Right renal pelvis (tissue), 4 donors: ENCODE measurements at regions not wholly inside any gene's neighbourhood (a gene's known extent, or its start where the extent isn't known, plus 50 kb on each side); places are given as distances from the start of the nearest gene placed in this dataset.

ENCODE experiments used
- DNase-seq, 4 donors: peaks; one replicate each; pipeline ENCODE4 v3.0.0-alpha.2; 2013; ENCODE audit warnings: low read depth in 4 of 4, low spot score in 3 of 4, missing footprints in 1 of 4

DNA sequence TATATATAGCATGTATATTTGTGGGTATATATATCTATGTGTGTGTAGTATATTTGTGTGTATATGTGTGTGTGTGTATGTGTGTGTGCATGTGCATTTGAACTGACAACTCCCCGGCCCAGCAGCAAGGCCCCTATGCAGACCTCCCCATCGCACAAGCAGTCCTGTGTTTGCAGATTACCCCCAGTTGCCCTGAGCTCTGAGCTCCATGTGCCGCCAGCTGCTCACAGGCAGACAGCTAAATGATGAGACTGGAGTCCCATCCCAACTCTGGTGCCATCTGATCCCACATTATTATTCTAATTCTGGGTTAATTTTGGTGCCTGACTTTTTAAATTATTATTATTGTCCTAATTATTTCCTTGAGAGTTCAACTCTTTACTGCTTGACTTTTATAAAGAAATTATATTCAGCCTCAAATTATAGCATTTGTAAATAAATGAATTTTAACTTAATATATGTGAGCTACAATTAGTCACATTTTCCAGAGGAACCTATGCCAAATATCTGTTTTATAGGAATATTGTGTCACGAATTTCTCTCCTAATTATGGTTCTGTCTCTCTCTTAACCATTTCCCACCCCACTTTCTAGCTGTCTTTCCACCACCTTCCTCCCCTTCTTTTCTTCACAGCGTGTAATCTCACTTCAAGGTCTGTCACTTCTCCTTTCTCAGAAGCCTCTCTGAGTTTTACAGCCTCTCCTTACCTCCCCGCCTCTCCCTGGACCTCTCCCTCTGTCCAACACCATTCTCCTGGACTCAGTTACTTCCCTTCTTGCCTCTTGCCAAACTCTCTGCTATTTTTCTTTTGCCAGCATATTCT is 90.6 kb upstream of the SYNDIG1 start:
- DNase-seq: no peak

DNA sequence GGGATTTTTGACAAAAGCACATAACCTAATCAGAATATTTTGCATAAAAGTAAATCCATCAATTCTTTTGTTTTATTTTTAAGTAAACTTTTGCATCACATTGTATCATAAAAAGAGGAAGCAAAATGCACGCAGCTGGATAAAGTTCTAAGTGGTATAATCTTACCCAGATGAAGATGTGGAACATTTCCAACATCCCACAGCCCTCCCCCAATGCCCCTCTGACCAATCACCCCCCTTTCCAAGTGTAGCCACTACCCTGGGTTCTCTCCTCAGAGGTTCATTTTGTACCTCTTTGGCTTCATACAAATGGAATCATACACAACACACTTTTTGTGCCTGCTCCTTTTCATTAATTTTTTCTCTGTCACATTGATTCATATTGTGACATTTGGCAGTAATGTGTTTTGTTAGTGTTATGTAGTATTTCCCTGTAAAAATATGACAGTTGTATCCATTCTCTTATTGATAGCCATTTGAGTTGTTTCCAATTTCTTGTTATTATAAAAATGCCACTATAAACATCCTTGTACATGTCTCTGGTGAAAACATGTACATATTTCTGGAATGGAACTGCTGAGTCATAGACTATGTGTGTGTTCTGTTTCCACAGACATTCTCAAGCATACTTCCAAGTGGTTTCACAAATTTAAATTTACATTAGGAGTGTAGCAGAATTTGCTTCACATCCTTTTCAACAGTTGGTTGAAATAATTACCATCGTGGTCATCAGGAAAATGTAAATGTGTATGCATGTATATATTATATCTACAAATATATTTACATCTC is 92.9 kb upstream of the SYNDIG1 start:
- no peak for DNase-seq

DNA sequence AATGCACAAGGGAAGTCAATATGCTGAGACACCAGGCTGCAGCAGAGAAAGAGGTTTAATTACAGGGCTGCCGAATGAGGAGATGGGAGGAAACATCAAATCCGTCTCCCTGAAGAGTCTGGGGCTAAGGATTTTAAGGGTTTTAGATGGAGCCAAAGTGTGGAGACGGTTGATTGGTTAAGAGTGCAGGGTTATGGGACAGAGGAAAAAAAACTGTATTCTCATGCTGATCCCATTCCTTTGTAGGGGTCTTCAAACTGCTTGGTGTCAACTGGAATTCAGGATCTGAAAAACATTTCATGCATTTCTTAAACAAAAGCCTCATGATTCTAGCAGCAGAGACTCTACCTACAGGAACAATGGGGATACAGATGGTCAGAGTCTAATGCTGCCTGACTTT is 96.1 kb upstream of the SYNDIG1 start:
- DNase-seq: no peak

DNA sequence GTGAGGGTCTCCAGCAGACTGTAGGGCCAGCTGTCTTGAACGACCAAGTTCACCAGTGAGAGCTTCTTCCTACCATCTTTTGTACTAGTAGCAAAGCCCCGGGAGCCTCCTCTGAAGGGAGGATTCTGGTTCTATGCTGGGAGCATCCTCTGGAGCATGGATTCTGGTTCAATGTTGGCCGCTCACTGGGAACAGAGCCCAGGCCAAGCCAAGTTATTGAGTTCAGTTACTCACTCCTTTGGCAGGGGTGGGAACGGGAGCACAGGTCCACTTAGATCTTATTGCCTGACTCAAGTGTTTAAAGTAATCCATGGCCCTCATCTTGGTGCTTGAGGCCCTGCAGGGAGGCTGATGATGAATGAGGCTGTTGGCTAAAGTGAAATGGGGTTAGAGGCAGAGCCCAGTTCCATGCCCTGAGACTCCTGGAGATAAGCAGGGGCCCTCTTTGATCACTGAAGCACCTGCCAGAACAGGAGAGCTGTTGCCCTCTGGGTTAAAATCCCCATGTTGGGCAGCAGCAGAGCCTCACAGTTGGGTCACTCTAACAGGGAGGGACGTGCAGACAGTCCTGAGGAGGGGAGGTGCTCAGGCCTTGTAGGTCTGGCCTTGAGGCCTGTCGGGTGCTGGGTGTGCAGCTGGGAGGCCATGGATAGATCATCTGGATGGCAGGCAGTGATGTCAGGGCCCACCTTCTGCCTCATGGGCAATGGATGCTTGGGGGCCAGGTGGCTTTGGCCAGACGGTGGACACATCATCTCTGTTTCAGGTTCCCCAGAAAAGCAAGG is 98.3 kb upstream of the SYNDIG1 start:
- no peak for DNase-seq

DNA sequence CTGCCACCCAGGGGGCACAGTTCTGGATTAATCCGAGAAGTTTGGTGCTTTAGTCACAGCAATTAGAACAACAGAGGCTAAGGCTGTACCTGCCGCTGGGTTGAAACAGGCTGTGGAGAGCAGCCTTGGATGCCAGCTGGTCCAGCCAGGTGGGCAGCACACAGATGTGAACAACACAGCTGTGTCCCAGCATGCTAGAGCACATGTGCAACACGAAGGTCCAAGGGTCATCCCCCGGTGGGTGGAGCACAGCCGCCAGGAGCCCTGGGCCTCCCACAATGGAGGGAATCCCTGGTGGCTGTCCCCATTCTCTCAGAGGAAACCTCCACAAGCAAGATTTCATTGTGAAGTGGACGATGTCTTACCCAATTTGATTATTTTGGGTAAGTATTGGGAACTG is 99.2 kb upstream of the SYNDIG1 start:
- no peak for DNase-seq

DNA sequence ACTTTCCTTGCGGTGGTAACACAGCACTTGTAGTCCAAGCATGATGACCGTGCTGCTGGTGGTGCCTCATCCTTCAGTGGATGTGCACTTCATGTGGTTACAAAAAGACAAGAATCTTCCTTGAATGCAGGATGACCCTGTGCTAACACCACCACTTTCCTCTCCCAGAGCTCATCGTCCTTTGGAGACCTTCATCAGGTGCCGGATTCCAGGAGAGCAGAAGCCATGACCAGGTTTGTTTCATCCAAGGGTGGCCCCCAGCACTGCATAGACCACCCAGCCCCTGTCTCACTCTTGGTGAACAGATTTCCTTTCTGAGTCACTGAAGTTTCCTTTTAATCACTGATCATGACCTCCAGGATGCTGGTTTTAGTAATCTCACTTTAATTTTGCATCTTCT is 101.2 kb upstream of the SYNDIG1 start:
- DNase-seq: no peak

DNA sequence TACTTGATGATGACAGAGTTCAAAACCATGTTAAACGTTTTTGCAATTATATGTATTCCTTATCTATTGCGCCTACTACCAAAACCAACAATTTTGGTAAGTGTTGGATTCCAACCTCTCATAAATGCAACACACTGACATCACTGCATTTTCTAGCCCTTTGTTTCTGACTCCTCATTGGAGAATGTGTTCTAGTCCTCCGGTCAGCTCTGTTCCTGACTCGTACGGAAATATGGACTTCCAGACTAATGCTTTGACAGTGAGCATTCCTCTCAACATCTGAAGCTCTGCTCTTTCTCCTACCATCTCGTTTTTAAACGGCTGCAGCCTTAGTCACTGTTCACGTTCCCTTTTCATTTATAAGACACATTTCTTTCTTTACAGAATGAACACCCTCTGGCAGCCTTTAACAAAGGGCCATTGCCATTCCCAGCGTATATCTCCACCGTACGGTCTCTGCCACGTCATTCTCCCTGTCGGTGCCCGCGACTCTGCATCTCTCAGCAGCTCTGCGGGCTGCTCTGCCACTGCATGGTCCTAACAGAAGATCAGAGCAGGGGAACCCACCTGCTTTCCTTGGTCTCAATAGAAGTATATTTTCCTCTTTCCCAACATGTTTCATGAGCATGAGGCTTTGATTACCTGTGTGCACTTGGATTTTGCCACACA is 103.0 kb upstream of the SYNDIG1 start:
- DNase-seq: no peak

DNA sequence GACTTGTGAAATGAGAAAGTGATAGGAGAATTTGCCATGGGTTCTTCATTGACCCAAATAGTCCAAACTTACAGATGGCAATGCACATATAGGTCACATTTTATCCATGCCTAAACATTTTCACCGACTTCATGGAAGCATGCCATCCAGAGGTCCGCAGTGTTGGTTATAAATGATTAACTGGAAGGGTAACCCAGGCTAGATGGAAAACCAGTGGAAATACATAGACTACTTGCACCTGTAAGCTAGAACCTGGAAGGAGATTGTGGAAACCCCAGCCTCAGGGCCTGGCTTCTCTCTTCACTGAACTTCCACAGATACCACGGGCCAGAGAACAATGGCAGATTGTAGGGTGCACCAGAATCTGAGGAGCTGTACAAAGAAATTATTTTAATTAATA is 103.8 kb upstream of the SYNDIG1 start:
- DNase-seq: no peak

DNA sequence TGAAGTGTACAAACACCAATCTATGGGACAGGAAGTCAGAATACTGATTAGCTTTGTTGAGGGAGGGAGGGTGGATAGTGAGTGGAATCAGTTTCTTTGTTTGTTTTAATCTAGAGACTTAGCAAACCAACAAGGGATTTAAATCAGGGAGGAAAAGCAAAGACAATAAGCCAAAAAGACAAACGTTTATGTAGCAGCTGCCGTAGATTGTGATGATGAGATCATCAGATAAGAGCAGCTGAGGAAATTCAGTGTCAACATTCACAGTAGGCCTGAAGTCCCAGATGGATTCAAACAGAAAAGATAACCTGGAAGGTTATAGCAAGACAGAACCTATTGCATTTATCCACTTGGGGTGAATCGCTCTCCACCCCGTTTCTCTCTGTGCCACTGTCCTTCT is 104.9 kb upstream of the SYNDIG1 start:
- DNase-seq: no peak

DNA sequence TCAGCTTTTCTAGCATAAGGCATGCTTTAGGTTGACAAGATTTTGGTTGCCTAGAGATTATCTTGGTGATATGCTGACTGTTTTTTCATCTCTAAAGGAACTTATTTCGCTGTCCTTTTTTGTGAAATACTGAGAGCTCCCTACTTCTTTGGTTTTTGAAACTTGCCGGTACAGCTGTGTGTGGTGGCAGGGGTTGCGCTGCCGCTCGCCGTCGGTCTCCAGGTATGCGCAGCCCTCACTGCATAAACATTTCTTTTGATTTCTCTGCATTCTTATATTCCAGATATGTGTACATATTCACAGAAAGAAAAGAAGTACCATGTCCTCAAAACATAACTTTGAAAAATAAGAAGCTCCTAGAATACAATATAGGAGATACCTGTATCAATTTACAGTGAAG is 106.4 kb upstream of the SYNDIG1 start:
- DNase-seq: no peak

DNA sequence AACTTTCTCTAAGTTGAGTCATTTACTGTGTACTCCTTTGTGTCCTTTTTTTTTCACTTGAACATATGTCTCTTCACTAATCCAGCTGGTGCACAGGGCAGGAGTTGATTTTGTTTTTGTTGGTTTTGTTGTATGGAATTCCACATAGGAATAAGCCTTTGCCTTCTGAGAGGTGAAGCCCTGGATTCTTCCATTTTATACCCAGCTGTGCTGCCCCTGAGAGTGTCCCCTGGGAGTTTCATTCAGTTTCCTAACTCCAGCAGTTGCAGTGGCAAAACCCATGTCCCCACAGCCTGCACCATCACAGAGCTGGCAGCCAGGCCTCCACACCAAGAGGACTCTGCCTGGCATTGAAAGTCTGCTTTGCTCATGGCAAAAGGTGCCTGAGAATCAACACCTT is 107.3 kb upstream of the SYNDIG1 start:
- DNase-seq: no peak

DNA sequence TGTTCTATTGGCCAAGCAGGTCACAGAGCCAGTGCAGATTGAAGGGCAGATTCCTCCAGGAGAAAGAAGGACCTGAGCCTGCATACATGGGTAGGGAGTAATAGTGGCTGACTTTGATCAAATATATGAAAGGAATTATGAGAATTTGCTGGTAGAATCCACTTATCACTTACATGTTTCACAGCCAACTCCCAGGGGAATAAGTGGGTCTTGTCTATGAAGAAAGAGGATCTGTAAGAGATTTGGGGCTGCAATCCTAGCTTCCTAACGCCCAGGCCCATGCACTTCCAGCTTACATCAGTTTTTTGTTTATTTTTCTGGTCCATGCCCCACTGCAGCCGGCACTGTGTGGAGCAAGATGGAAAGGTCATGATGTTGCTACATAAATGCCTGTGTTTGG is 107.9 kb upstream of the SYNDIG1 start:
- no peak for DNase-seq

DNA sequence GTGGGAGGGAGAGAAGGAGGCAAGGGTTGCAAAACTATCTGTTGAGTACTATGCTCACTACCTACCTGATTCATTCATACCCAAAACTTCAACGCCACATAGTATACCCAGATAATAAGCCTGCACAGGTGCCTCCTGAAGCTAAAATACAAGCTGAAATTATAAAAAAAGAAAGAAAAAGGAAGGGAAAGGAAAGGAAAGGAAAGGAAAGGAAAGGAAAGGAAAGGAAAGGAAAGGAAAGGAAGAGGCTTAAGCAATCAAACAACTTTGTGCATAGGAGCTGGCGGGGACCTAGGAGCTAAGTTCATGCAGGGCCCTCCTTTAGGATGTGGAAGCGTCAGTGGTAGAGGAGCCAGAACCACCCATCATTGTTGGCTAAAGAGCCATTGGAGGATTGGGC is 108.9 kb upstream of the SYNDIG1 start:
- no peak for DNase-seq

DNA sequence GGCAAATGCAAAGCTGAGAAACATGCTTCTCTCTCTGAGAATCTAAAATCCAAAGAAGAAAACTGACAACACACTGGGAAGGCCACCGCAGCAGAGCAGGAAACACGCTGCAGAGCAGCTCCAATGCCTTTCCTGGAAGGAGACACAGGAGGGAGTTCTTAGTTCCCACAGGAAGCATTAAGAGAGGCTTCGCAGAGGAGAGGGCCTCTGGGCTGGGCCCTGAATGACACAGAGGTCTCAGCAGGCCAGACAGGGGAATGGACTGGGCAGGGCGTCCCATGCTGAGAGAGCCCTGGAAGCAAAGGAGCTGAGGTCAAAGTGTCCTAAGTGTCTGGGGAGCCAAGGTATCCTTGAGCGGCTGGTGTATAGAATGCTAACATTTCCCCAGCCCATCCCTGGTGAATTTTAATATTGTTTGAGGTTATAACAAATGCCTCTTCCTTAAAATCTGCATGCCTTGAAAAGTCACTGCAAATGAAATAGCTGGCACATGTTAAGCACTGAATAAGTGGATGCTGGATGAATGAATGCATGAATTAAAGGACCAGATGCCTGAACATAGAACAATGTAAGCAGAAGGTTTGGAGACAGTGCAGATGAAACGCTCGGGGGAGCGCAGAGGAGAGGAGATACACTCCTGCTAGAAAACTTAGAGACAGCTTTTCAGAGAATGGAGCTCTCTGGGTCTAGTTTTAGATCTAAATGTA is 110.0 kb upstream of the SYNDIG1 start:
- DNase-seq: no peak

DNA sequence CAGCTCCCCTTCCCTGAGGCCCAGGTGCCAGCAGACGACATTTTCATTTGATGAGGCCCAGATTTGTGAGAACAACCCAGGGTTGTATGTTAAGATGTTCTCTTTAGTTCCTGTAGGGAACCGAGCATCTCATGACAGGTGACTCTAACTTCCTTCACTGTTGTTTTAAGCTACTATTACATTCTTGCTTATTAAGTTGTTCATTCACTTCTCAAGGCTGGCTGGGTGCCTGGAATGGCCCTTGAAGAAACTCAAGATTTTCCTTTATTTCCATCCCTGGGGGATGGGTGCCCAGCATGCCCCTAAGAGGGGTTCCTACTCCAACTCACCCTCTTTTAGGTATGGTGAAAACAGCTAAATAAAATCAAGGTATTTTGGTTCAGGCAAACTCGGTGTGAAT is 111.5 kb upstream of the SYNDIG1 start:
- DNase-seq: no peak

DNA sequence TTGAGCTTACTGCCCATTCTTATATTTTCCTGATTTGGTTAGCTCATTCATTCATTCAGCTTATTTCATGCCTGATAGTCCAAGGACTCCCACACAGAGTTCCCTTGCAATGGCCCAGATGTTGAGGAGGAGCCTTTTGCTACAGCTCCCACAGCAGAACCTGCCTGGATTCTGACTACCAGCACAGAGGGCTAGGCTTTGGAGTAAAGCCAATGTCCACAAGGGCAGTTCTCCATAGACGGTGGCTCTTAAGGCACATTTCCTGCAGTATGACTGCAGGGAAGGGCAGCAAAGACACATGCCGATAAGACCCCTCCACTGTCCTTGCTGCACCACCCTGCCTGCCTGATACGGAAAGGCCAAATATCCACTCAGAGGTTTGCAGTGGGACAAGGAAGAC is 112.3 kb upstream of the SYNDIG1 start:
- DNase-seq: peak in 3 of 4 donors; percentile 13 to 36 (median 18)

DNA sequence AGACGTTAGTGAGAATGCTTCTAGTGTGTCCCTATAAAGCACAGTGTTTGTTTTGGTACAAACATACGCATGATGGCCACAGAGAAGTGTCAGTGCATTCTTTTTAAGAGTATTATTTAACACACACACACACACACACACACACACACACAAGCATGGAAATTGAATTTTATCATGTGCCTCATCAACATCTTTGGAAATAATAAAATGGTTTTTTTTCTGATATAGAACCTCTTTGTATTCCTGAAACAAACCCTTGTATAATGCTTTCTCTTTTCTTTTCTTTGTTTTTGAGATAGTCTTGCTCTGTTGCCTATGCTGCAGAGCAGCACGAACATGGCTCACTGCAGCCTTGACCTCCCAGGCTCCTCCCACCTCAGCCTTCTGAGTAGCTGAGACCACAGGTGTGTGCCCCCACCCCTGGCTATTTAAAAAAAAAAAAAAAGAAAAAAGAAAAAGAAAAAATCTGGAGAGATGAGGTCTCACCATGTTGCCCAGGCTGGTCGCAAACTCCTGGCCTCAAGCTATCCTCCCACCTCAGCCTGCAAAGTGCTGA is 116.2 kb upstream of the SYNDIG1 start:
- no peak for DNase-seq

DNA sequence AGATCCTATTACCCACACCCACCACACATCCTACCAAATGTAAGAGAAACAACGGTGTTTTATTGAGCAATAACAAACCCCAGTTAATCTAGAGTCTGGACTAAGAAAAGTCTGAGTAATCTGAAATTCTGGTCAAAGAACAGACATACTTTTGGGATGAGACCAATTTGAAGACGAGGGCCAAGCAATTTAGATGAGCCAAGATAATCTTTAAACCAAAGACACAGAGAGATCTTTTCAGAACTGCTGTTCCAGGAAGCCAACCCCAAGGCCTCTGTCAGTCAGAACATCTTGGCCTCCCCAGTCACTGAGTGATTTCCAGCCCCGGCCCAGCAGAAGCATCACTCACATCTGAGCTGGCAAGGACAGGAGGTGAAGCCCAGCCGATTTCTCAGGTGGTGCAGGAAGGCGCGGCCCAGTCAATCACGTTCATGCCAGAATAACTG is 118.5 kb upstream of the SYNDIG1 start:
- no peak for DNase-seq

DNA sequence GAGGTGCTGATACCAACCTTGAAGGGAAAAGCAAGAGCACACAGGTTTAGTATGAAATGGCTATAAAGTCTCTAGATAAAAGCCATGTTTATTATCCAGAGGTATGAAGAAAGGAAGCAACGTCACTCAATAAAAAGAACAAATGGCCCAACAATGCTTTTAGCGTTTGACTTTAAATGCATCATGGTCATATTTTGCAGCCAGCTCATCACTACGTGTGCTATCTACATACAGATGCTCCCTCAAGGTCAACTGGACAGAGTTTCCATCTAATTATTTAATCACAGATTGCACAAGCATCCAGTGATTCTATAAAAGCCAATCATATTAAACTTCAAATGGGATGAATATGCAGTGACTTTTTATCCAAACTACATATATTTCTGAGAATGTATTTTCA is 127.6 kb upstream of the SYNDIG1 start:
- DNase-seq: no peak

DNA sequence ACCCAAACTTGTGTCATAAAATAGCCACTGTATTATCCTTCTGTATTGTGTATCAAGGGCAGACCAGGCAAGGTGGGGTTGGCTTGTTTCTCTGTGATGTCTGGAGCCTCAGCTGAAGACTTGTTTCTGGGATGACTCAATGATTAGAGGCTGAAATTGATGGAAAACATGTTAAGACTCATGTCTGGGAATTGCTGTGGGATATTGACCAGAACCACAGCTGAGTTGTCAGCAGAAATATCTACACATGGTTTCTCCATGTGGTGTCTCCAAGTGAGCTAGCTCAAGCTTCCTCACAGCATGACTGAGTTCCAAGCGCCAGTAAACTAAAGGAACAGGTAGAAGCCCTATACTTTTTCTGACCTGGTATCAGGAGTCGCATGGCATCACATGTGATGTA is 128.5 kb upstream of the SYNDIG1 start:
- no peak for DNase-seq
